Transverse colon (tissue), 3 donors: ENCODE measurements at regions not wholly inside any gene's neighbourhood (a gene's known extent, or its start where the extent isn't known, plus 50 kb on each side); places are given as distances from the start of the nearest gene placed in this dataset.

Experiments used
- EP300 ChIP-seq: sonication (generic); formaldehyde crosslinking; IDR thresholded peaks from one replicate; pipeline ENCODE4 v1.6.1; 2017; ENCODE audit warnings: antibody characterized with exemption, low read depth
- POLR2A ChIP-seq: fragments of 450-650 bp; IDR thresholded peaks from one replicate; pipeline ENCODE4 v1.6.1; 2016; ENCODE audit warnings: antibody characterized with exemption, mild to moderate bottlenecking, moderate library complexity
- TF ChIP-seq, protein P1 (sequence below), 5 experiments: fragments of 200-600 bp in 3 of 5; fragments of 450-650 bp in 2 of 5; sonication (generic) in 3 of 5; IDR thresholded peaks; 1 replicate in 2 of 5; 2 replicates in 3 of 5; pipeline ENCODE4 v1.5.1; 2016 to 2017; ENCODE audit warnings: antibody characterized with exemption in 5 of 5, inconsistent platforms in 3 of 5, mild to moderate bottlenecking in 2 of 5, moderate library complexity in 1 of 5

DNA sequence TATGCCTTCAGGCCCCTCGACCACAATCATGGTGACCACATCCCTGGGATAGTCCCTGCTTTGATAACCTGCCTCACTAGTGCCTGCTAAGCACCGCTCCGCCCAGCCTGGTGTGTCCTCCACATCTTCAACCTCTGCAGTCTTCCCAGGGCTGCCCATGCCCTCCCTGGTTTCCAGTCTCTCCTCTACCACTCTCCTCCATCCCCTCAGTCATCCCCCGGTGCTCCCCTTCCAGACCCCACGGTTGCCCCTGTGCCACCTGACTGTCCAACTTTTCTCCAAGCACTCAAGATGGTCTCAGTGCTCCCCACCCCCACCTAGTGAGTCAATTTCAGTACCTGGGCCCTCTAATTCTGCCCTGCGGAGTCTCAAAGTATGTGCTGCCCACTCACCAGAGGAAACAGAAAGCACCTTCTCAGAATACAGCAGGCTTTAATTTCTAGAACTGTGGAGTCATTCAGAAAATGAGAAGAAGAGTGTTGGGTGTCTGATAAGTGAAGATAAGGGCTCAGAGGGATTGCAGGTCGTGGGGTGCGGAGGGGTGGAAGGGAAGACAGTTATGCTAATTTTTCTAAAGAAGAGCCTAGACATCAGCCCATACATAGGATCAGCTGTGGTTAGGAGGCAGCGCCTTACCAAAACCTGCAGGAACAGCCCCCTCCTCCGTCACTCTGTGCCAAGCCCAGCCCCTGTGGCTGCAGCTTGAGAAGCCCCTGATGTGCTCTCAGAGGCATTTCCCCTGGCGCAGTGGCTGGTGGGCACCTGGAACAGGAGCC, 53.6 kb upstream of the CAB39 start:
- TF ChIP-seq, protein P1, sequence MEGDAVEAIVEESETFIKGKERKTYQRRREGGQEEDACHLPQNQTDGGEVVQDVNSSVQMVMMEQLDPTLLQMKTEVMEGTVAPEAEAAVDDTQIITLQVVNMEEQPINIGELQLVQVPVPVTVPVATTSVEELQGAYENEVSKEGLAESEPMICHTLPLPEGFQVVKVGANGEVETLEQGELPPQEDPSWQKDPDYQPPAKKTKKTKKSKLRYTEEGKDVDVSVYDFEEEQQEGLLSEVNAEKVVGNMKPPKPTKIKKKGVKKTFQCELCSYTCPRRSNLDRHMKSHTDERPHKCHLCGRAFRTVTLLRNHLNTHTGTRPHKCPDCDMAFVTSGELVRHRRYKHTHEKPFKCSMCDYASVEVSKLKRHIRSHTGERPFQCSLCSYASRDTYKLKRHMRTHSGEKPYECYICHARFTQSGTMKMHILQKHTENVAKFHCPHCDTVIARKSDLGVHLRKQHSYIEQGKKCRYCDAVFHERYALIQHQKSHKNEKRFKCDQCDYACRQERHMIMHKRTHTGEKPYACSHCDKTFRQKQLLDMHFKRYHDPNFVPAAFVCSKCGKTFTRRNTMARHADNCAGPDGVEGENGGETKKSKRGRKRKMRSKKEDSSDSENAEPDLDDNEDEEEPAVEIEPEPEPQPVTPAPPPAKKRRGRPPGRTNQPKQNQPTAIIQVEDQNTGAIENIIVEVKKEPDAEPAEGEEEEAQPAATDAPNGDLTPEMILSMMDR (IDR thresholded peaks at IDR 0.05) = no peak
- no peak for TF ChIP-seq POLR2A
- TF ChIP-seq EP300 = no peak
